NB4 (cell line): ENCODE measurements at regions not wholly inside any gene's neighbourhood (a gene's known extent, or its start where the extent isn't known, plus 50 kb on each side); places are given as distances from the start of the nearest gene placed in this dataset.

Experiments used
- CTCF ChIP-seq: IDR thresholded peaks from one replicate; pipeline ENCODE4 v1.5.1; 2012; ENCODE audit warnings: low read depth, low read length
- MYC ChIP-seq: IDR thresholded peaks from 2 replicates; pipeline ENCODE4 v1.6.1; 2011; ENCODE audit warnings: low read depth, low read length
- POLR2A ChIP-seq: IDR thresholded peaks from 2 replicates; pipeline ENCODE4 v1.6.1; 2011; ENCODE audit warnings: mild to moderate bottlenecking; ENCODE audit not compliant: insufficient read length; ENCODE audit errors: extremely low read depth

- TF ChIP-seq CTCF (no peak), MYC (no peak), POLR2A (no peak)
Measured at GRCh38 chr3:15905041-15905440, 107.3 kb upstream of the ANKRD28 start.
